ENCODE measurements at regions not wholly inside any gene's neighbourhood (a gene's known extent, or its start where the extent isn't known, plus 50 kb on each side); places are given as distances from the start of the nearest gene placed in this dataset.

DNA sequence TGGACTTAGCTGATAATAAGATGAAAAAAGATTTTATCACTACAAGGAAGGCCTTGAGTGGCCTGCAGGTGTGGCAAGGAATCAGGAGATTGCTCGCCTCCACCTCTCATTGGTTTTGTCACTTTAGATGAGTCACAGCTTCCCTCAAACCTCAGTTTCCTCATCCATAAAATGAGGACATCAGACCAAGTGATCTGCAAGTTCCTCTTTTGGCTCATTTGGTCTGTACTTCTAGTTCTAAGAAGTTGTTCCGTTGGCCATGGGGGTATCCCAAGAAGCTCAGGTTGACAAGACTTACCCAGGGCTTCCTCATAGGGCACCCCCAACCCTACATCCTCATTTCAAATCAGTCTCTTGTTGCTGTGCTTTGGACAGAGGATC lies 254.1 kb downstream of the UACA start:
- Histone ChIP-seq H3K9me3 (ENCODE audit: control insufficient read depth in 1 of 2, low read length in 2 of 2) (peaks cover 0 to 19% of the 10 kb centered on the region in 2 donors), H3K27ac (ENCODE audit: low read length) (no peak overlapping the region), H3K4me3 (ENCODE audit: low read depth in 1 of 2, low read length in 2 of 2) (no peak overlapping the region), H3K4me1 (ENCODE audit: control insufficient read depth in 1 of 2, insufficient read depth in 2 of 2, low read length in 2 of 2) (peaks cover 6 to 21% of the 10 kb centered on the region in 2 donors), H3K27me3 (ENCODE audit: low read depth, low read length) (no peaks in the 10 kb centered on the region), H3K36me3 (ENCODE audit: control insufficient read depth in 1 of 2, insufficient read depth in 2 of 2, low read length in 2 of 2) (no peaks in the 10 kb centered on the region)

DNA sequence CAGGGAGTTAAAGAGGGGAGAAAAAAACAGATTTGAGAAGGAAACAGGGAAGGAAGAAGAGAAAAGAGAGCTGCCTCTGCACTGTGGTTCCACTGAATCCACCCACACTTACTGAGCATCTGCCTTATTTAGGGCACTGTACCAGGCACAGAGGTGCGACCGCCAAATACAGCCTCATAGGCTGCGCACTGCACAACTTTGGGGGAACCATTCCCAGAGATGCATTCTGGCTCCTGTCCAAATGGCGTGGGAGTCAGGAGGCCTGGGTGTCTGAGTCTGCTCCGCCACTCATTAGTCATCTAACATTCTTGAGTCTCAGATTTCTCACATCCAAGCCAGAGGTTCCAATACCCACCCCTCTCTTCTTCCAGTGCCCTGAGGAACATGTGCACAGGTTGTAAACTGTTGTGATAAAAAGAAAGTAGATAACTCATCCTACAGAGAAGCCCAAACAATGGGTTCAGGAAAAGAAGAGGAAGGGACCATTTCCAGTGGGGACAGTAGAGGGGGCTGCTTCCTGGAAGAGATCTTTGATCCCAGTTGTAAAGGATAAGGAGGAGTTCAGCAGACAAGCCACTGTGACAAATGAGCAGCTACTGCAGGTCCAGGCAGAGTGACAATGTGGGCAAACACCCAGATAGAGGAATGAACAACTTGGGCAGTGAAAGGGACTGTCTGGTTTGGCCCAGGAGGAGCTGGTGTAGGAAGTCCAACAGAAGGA lies 254.6 kb downstream of the UACA start:
- H3K27ac ChIP-seq (ENCODE audit: low read length), result no peak overlapping the region
- H3K4me3 ChIP-seq (ENCODE audit: low read depth in 1 of 2, low read length in 2 of 2), result no peak overlapping the region
- peaks cover 0 to 19% of the 10 kb centered on the region in 2 donors for H3K9me3 ChIP-seq (ENCODE audit: control insufficient read depth in 1 of 2, low read length in 2 of 2)
- H3K4me1 ChIP-seq (ENCODE audit: control insufficient read depth in 1 of 2, insufficient read depth in 2 of 2, low read length in 2 of 2), result peaks cover 11 to 27% of the 10 kb centered on the region in 2 donors
- H3K36me3 ChIP-seq (ENCODE audit: control insufficient read depth in 1 of 2, insufficient read depth in 2 of 2, low read length in 2 of 2), result no peaks in the 10 kb centered on the region
- no peaks in the 10 kb centered on the region for H3K27me3 ChIP-seq (ENCODE audit: low read depth, low read length)

DNA sequence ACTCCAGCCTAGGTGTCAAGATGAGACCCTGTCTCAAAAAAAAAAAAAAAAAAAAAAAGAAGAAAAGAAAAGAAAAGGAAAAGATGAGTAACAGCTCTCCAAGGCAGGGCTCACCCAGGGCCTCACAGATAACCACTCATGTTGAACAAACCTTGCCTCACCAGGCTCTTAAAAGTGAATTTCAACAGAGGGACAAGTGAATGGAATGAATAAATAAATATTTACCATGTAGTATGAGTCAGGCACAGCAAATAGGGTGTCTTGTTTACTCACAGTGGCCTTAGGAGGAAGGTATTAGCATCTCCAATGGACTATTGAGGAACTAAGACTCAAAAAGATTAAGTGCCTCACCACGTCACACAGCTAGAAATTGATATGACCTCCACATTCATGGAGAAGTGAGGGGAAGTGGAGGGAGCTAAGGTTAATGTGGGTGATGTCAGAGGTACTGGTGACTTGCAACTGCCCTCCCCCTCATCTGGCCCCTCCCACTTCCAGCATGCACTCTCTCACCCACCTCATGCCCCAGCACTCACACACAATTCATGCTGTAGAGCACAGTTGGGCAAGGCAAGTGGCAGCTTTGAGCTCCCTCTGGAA lies 255.5 kb downstream of the UACA start:
- no peaks in the 10 kb centered on the region for H3K27me3 ChIP-seq (ENCODE audit: low read depth, low read length)
- H3K9me3 ChIP-seq (ENCODE audit: control insufficient read depth in 1 of 2, low read length in 2 of 2), result peaks cover 0 to 19% of the 10 kb centered on the region in 2 donors
- H3K27ac ChIP-seq (ENCODE audit: low read length), result no peak overlapping the region
- no peak overlapping the region for H3K4me3 ChIP-seq (ENCODE audit: low read depth in 1 of 2, low read length in 2 of 2)
- peaks cover 11 to 32% of the 10 kb centered on the region in 2 donors for H3K4me1 ChIP-seq (ENCODE audit: control insufficient read depth in 1 of 2, insufficient read depth in 2 of 2, low read length in 2 of 2)
- no peaks in the 10 kb centered on the region for H3K36me3 ChIP-seq (ENCODE audit: control insufficient read depth in 1 of 2, insufficient read depth in 2 of 2, low read length in 2 of 2)

DNA sequence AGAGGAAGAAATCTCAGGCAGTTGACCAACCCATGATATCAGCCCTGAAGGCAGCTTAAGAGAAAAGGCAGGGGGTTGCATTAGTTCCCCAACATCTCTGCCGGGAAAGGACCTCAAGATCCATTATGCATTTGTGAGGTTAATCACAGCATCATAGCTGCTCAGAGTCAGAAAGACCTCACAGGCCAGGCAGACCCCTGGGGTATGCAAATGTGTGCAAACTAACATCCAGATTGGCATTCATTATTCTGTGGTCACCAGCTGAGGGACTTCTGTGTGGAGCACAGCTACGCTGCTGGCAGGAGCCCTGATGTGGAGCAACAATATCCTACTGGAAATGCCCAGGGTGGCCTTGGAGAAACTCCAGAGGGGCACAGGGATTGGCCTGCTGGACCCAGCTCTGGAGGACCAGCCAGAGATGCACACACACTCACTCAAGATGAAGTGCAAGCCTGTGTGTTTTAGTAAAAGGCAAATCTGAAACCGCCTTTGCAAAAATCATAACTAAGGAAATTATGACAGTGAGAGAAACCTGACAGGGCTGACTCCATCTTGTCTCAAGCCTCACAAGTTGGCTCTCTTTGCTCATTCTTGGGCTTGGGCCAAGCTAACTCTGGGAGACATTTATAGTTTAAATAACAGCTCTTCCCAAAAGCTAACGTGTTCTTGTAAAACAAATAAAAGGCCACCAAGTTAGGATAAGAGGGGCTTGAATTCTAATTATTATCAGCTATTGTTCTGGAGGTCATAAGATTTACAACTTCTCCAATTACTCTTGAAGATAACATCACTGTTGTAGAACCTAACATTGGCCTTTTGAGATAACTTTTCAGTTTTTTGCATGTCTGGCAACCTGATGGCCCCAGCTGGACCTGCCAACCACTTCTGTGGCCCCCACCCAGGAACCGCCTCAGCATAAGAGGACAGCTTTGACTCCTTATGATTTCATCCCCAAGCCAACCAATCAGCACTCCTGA lies 257.1 kb downstream of the UACA start:
- Histone ChIP-seq H3K27ac (ENCODE audit: low read length) (no peak overlapping the region), H3K9me3 (ENCODE audit: control insufficient read depth in 1 of 2, low read length in 2 of 2) (peaks cover 0 to 15% of the 10 kb centered on the region in 2 donors), H3K4me1 (ENCODE audit: control insufficient read depth in 1 of 2, insufficient read depth in 2 of 2, low read length in 2 of 2) (peaks cover 11 to 32% of the 10 kb centered on the region in 2 donors), H3K4me3 (ENCODE audit: low read depth in 1 of 2, low read length in 2 of 2) (no peak overlapping the region), H3K27me3 (ENCODE audit: low read depth, low read length) (no peaks in the 10 kb centered on the region), H3K36me3 (ENCODE audit: control insufficient read depth in 1 of 2, insufficient read depth in 2 of 2, low read length in 2 of 2) (no peaks in the 10 kb centered on the region)

GRCh38 chr15:70505411-70505919 lies 257.9 kb downstream of the UACA start:
- no peak overlapping the region for H3K4me3 ChIP-seq (ENCODE audit: low read depth in 1 of 2, low read length in 2 of 2)
- H3K4me1 ChIP-seq (ENCODE audit: control insufficient read depth in 1 of 2, insufficient read depth in 2 of 2, low read length in 2 of 2), result peaks cover 11 to 32% of the 10 kb centered on the region in 2 donors
- no peak overlapping the region for H3K27ac ChIP-seq (ENCODE audit: low read length)

DNA sequence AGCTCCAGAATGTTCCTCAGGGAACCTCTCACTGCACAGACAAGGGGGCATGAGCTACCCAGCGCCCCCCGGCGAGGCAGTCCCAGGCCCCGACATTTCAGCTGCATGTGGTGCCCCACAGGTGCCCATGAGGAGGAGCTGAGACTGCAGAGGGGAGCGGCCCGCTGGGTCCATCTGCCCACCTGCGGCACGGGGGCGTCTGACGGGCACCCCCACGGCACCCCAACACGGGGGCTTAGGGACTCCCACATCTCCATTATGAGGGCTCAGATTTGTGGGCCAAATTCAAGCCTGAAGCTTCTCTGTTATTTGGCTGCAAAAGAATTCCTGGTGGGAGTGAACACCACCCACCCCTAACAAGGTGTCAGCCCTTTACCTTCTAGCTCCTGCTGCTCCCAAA lies 258.4 kb downstream of the UACA start:
- H3K4me3 ChIP-seq (ENCODE audit: low read depth in 1 of 2, low read length in 2 of 2), result no peak overlapping the region
- peaks cover 11 to 32% of the 10 kb centered on the region in 2 donors for H3K4me1 ChIP-seq (ENCODE audit: control insufficient read depth in 1 of 2, insufficient read depth in 2 of 2, low read length in 2 of 2)
- no peaks in the 10 kb centered on the region for H3K27me3 ChIP-seq (ENCODE audit: low read depth, low read length)
- no peaks in the 10 kb centered on the region for H3K36me3 ChIP-seq (ENCODE audit: control insufficient read depth in 1 of 2, insufficient read depth in 2 of 2, low read length in 2 of 2)
- H3K9me3 ChIP-seq (ENCODE audit: control insufficient read depth in 1 of 2, low read length in 2 of 2), result peaks cover 0 to 6% of the 10 kb centered on the region in 2 donors
- no peak overlapping the region for H3K27ac ChIP-seq (ENCODE audit: low read length)

More at GRCh38 chr15:70505411-70505919, 257.9 kb downstream of the UACA start:
- Histone ChIP-seq H3K27me3 (ENCODE audit: low read depth, low read length) (no peaks in the 10 kb centered on the region), H3K9me3 (ENCODE audit: control insufficient read depth in 1 of 2, low read length in 2 of 2) (peaks cover 0 to 11% of the 10 kb centered on the region in 2 donors), H3K36me3 (ENCODE audit: control insufficient read depth in 1 of 2, insufficient read depth in 2 of 2, low read length in 2 of 2) (no peaks in the 10 kb centered on the region)

DNA sequence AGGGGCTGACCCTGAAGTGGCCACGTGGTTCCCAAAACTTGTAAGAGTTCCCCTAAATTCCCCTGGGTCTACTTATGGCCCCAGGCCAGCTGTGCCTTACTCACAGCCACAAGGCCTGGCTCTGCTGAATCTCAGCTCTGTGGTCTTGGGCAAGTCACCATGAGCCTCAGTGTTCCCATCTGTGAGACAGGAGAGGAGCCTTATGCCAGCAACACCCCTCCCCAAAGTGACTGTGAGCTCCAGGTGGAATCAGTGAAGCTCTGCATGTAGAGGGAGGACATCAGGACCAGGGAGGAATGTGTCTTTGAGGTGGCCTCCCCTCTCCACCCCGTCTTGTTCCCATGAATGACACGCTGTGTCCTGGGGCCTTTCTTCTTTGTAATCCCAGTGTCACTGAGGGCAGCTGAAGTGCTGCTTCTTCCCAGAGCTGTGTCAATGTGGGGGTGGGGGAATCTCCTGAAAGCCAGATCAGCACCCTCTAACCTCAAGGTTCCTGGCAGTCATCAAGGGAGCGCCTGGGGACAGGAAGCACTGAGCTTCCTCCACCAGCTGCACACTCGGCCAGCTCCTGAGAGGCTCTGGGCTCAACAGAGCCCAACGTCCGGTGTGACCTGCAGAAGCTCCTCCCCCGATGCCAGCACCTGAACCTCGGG lies 258.9 kb downstream of the UACA start:
- no peaks in the 10 kb centered on the region for H3K36me3 ChIP-seq (ENCODE audit: control insufficient read depth in 1 of 2, insufficient read depth in 2 of 2, low read length in 2 of 2)
- no peak overlapping the region for H3K27ac ChIP-seq (ENCODE audit: low read length)
- H3K9me3 ChIP-seq (ENCODE audit: control insufficient read depth in 1 of 2, low read length in 2 of 2), result peaks cover 0 to under 1% of the 10 kb centered on the region in 2 donors
- H3K27me3 ChIP-seq (ENCODE audit: low read depth, low read length), result no peaks in the 10 kb centered on the region
- H3K4me3 ChIP-seq (ENCODE audit: low read depth in 1 of 2, low read length in 2 of 2), result no peak overlapping the region
- H3K4me1 ChIP-seq (ENCODE audit: control insufficient read depth in 1 of 2, insufficient read depth in 2 of 2, low read length in 2 of 2), result peaks cover 11 to 32% of the 10 kb centered on the region in 2 donors

GRCh38 chr15:70503798-70504298 lies 259.5 kb downstream of the UACA start:
- Histone ChIP-seq H3K9me3 (ENCODE audit: control insufficient read depth in 1 of 2, low read length in 2 of 2) (no peaks in the 10 kb centered on the region), H3K27ac (ENCODE audit: low read length) (no peak overlapping the region), H3K27me3 (ENCODE audit: low read depth, low read length) (no peaks in the 10 kb centered on the region), H3K36me3 (ENCODE audit: control insufficient read depth in 1 of 2, insufficient read depth in 2 of 2, low read length in 2 of 2) (no peaks in the 10 kb centered on the region), H3K4me3 (ENCODE audit: low read depth in 1 of 2, low read length in 2 of 2) (no peak overlapping the region), H3K4me1 (ENCODE audit: control insufficient read depth in 1 of 2, insufficient read depth in 2 of 2, low read length in 2 of 2) (peaks cover 11 to 32% of the 10 kb centered on the region in 2 donors)

DNA sequence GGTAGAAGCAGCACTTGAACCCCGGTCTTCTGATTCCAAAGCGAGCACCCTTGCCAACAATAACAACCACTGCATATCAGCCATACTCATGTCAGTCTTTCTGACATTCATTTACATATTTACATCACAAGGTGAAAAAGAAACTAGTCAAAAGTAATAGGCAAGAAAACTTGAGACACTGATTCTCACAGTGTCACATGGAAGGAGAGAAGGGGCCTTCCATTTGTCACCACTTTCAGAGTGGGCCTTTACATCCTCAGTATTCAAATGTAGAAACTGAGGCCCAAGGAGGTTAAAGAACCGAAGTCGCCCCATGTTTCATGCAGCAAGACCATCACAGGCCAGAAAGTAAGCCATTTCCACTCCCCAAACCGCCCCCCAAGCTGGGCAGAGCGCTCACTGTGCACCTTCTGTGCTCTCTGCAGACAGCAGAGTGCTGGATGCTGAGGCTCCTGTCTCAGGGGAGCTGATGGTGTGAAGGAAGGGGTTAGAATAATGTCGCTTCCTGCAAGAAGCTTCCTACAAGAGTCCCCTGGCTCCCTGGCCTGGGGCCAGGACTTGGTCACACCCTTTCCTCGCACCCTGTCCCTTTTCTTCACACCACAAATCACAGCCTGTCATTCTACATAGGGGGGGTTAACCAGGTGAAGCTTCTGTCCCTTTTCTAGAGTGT lies 260.1 kb downstream of the UACA start:
- peaks cover 11 to 32% of the 10 kb centered on the region in 2 donors for H3K4me1 ChIP-seq (ENCODE audit: control insufficient read depth in 1 of 2, insufficient read depth in 2 of 2, low read length in 2 of 2)
- no peak overlapping the region for H3K4me3 ChIP-seq (ENCODE audit: low read depth in 1 of 2, low read length in 2 of 2)
- no peaks in the 10 kb centered on the region for H3K36me3 ChIP-seq (ENCODE audit: control insufficient read depth in 1 of 2, insufficient read depth in 2 of 2, low read length in 2 of 2)
- H3K27ac ChIP-seq (ENCODE audit: low read length), result no peak overlapping the region
- no peaks in the 10 kb centered on the region for H3K27me3 ChIP-seq (ENCODE audit: low read depth, low read length)
- no peaks in the 10 kb centered on the region for H3K9me3 ChIP-seq (ENCODE audit: control insufficient read depth in 1 of 2, low read length in 2 of 2)

GRCh38 chr15:70502529-70502928 lies 260.8 kb downstream of the UACA start:
- no peak overlapping the region for H3K4me3 ChIP-seq (ENCODE audit: low read depth in 1 of 2, low read length in 2 of 2)
- H3K9me3 ChIP-seq (ENCODE audit: control insufficient read depth in 1 of 2, low read length in 2 of 2), result no peaks in the 10 kb centered on the region
- no peak overlapping the region for H3K27ac ChIP-seq (ENCODE audit: low read length)
- no peaks in the 10 kb centered on the region for H3K27me3 ChIP-seq (ENCODE audit: low read depth, low read length)
- H3K4me1 ChIP-seq (ENCODE audit: control insufficient read depth in 1 of 2, insufficient read depth in 2 of 2, low read length in 2 of 2), result peaks cover 11 to 32% of the 10 kb centered on the region in 2 donors
- no peaks in the 10 kb centered on the region for H3K36me3 ChIP-seq (ENCODE audit: control insufficient read depth in 1 of 2, insufficient read depth in 2 of 2, low read length in 2 of 2)

All from muscle layer of duodenum (tissue), 2 donors.